Esophagus squamous epithelium (tissue), 4 donors: ENCODE measurements at regions not wholly inside any gene's neighbourhood (a gene's known extent, or its start where the extent isn't known, plus 50 kb on each side); places are given as distances from the start of the nearest gene placed in this dataset.

Experiments used
- POLR2A ChIP-seq, 4 donors: fragments of 450-650 bp; IDR thresholded peaks; one replicate each; pipeline ENCODE4 v1.6.1; 2017; ENCODE audit warnings: antibody characterized with exemption in 4 of 4, mild to moderate bottlenecking in 4 of 4, moderate library complexity in 3 of 4
- TF ChIP-seq, protein P1 (sequence below), 6 experiments: fragments of 450-650 bp in 4 of 6; fragments of 200-600 bp in 2 of 6; sonication (generic) in 2 of 6; IDR thresholded peaks; one replicate each; pipeline ENCODE4 v1.5.1; 2016 to 2019; ENCODE audit warnings: antibody characterized with exemption in 6 of 6, mild to moderate bottlenecking in 4 of 6, moderate library complexity in 4 of 6

DNA sequence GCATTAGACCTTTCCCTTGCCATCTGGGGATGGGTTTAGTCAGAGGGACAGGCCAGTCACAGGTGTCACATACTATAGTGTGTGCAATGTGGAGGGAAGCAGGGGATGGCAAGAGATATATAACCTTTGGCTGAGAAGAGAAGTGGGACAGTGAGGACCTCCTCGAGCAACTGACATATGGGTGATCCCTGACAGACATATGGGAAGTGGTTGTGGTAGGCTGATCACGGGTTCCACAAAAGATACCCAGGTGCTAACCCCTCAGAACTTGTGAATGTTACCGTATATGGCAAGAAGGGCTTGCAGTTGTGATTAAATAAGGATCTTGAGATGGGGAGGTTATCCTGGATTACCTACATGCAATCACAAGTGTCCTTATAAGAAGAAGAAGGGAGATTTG, 188.1 kb upstream of the MPHOSPH6 start:
- no peak for TF ChIP-seq POLR2A (IDR thresholded peaks at IDR 0.05)
- TF ChIP-seq, protein P1, sequence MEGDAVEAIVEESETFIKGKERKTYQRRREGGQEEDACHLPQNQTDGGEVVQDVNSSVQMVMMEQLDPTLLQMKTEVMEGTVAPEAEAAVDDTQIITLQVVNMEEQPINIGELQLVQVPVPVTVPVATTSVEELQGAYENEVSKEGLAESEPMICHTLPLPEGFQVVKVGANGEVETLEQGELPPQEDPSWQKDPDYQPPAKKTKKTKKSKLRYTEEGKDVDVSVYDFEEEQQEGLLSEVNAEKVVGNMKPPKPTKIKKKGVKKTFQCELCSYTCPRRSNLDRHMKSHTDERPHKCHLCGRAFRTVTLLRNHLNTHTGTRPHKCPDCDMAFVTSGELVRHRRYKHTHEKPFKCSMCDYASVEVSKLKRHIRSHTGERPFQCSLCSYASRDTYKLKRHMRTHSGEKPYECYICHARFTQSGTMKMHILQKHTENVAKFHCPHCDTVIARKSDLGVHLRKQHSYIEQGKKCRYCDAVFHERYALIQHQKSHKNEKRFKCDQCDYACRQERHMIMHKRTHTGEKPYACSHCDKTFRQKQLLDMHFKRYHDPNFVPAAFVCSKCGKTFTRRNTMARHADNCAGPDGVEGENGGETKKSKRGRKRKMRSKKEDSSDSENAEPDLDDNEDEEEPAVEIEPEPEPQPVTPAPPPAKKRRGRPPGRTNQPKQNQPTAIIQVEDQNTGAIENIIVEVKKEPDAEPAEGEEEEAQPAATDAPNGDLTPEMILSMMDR (IDR thresholded peaks at IDR 0.05): no peak
